Peyer's patch (tissue), 4 donors: ENCODE measurements at regions not wholly inside any gene's neighbourhood (a gene's known extent, or its start where the extent isn't known, plus 50 kb on each side); places are given as distances from the start of the nearest gene placed in this dataset.

Source experiments
- POLR2A ChIP-seq, 2 donors: fragments of 450-650 bp; IDR thresholded peaks; one replicate each; pipeline ENCODE4 v1.5.1; 2017; ENCODE audit warnings: antibody characterized with exemption in 2 of 2, mild to moderate bottlenecking in 2 of 2, moderate library complexity in 2 of 2
- TF ChIP-seq, protein P1 (sequence below), 6 experiments: fragments of 450-650 bp in 4 of 6; fragments of 200-600 bp in 2 of 6; sonication (generic) in 1 of 6; IDR thresholded peaks; one replicate each; pipeline ENCODE4 v1.5.1; 2017 to 2019; ENCODE audit warnings: antibody characterized with exemption in 6 of 6, mild to moderate bottlenecking in 3 of 6, moderate library complexity in 1 of 6

DNA sequence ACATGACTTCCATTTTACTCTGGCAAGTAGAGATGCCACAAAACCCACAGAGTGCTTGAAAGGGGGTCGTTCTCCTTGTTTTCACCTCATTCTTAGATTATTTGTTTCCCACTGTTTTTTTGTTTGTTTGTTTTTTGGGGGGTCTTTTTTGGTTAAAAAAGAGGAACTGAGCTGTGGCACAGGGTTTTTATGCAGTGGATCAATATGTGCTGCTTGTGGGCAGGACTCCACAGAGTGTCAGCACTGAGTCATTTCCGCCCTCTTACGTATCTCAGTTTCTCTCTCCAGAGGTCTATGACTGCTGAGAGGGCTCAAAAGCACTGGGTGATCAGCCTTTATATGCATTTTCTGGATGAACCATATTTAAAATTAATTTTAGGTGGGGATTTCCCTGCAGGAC lies 268.1 kb upstream of the GRID2 start:
- TF ChIP-seq, protein P1, sequence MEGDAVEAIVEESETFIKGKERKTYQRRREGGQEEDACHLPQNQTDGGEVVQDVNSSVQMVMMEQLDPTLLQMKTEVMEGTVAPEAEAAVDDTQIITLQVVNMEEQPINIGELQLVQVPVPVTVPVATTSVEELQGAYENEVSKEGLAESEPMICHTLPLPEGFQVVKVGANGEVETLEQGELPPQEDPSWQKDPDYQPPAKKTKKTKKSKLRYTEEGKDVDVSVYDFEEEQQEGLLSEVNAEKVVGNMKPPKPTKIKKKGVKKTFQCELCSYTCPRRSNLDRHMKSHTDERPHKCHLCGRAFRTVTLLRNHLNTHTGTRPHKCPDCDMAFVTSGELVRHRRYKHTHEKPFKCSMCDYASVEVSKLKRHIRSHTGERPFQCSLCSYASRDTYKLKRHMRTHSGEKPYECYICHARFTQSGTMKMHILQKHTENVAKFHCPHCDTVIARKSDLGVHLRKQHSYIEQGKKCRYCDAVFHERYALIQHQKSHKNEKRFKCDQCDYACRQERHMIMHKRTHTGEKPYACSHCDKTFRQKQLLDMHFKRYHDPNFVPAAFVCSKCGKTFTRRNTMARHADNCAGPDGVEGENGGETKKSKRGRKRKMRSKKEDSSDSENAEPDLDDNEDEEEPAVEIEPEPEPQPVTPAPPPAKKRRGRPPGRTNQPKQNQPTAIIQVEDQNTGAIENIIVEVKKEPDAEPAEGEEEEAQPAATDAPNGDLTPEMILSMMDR (IDR thresholded peaks at IDR 0.05): no peak
- no peak for TF ChIP-seq POLR2A (IDR thresholded peaks at IDR 0.05)
